Stimulated activated CD8-positive, alpha-beta memory T cell treated with anti-CD3 and anti-CD28 coated beads, Interleukin-15, amount 100 ng/mL, for 1 hour (primary cell): ENCODE measurements at regions not wholly inside any gene's neighbourhood (a gene's known extent, or its start where the extent isn't known, plus 50 kb on each side); places are given as distances from the start of the nearest gene placed in this dataset.
"Not testable (repeated sequence)": the region's sequence is repeated elsewhere in the genome, so short reads cannot be mapped to it uniquely, and the experiment has no call there.

Experiments
- DNase-seq: peaks from one replicate; pipeline ENCODE4 v3.0.0-alpha.2; 2020; ENCODE audit warnings: low read depth

DNA sequence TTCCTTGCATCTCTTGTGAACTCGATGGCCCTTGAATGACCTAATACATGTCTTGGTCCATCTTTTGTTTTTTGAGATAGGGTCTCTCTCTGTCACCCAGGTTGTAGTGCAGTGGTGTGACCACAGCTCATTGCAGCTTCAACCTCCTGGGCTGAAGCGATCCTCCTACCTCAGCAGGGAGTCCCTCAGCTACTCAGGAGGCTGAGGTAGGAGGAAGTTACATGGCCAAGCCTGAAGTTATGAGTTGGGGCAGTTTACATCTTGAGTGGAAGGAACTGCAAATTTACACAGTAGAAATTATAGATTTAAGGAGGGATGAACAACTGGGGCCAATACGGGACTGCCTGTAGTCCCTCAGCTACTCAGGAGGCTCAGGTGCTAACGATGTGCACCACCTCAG lies 97.2 kb upstream of the METTL14 start:
- no peak for DNase-seq

DNA sequence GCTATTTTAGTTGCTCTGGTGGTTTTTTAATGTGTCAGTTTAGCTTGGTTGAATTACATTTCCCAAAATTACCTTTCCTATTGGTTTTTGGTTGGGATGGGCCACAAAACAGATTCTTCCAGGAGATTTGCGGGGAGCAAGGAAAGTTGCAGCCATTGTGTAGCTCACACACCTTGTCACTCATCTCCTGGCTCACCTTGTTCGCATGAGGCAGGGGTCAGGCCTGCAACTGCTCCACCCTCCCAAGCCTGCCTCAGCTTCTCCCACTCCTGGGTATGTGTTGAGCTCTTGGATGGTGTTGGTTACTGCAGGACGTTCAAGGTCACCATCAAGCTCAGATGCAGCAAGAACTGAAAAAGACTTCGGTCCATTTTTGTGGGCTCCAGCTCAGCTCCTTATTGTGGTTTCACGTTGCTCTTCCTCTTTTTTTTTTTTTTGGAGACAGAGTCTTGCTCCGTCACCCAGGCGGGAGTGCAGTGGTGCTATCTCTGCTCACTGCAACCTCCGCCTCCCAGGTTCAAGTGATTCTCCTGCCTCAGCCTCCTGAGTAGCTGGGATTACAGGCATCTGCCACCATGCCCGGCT lies 95.6 kb upstream of the METTL14 start:
- no peak for DNase-seq

DNA sequence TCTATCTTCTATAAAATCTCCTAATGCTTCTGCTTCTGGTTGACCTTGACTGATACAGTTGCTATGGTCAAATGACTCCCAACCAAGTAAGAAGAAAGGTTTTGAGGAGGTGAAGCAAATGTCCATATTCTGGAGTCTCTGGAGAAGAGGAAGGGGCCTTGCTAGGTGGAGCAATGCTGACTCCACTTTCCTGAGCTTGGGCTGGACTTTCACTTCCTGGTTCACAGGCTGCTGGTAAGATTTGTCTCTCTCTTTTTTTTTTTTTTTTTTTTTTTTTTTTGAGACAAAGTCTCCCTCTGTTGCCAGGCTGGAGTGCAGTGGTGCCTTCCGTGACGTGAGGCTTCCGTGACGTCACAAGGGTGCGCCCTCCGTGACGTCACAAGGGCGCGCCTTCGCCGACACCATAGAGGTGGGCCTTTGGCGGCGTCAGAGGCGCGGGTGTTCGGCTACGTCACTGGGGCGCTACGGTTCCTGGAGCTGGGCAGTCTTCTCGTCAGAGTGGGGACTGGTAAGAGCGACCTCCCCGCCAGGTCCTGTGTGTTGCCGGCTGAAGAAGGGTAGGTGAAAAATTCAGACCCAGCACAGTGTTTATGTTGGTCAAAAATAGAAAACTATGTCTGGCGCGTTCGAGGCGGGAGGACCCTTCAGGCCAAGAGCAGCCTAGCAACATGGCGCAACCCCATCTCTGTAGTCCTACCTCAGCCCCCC lies 93.7 kb upstream of the METTL14 start:
- peak; percentile 92 for DNase-seq

DNA sequence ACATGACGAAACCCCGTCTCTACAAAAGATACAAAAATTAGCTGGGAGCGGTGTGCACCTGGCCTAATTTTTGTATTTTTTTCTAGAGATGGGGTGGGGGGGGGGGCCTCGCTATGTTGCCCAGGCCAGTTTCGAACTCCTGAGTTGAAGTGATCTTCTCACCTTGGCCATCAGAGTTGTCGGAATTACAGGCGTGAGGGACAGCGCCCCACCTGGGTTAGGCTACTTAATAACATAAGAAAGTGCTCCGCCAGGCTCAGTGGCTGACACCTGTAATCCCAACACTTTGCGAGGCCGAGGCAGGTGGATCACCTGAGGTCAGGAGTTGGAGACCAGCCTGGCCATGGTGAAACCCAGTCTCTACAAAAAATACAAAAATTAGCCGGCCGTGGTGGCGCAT lies 92.9 kb upstream of the METTL14 start:
- DNase-seq = not testable (repeated sequence)

DNA sequence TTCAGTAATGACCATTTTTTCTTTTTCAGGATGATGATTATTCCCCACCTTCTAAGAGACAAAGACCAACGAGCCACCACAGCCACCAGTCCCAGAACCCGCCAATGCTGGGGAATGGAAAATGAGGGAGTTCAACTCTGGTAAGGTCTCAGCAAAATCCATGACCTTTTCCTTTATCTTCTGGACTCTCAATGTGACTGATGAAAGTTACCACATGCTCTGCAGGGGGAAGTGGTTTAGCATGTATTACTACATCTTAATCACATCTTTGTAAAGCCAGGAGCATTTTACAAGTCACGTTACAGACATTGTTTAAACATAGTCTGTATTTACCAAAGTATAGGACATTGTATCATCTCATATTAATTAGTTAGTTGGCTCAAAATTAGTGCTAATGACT lies 89.3 kb upstream of the METTL14 start:
- not testable (repeated sequence) for DNase-seq

DNA sequence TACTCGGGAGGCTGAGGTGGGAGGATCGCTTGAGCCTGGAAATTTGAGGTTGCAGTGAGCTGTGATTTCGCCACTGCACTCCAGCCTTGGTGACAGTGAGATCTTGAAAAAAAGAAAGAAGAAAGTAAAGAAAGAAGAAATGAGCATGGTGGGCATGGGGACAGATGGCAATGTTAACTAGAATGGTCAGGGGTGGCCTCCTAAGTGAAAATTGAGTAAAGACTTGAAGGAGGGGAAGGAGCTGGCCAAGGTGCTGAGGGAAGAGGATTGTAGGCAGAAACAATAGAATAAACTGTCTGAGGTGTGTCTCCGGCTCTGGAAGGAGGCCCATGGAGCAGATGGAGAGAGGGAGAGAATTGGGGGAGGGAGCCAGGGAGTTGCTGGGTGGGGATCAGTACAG lies 60.1 kb upstream of the METTL14 start:
- not testable (repeated sequence) for DNase-seq

DNA sequence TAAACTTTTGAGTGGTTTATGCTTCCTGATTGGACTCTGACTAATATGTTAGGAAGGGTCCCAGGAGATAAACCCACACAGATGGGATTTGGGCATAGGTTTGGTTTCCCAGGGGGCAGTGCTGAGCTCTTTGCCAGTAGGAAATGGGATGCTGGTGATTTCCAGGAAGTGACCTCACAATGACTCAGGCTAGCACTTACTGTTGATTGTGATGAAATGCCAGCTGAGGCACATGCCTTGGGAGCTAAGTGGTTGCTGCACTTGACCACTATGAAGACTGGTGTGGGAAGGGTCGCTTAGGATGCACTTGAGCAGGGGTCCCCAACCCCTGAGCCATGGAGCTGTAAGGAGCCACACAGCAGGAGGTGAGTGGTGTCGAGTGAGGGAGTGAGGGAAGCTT lies 55.5 kb upstream of the METTL14 start:
- DNase-seq = not testable (repeated sequence)

DNA sequence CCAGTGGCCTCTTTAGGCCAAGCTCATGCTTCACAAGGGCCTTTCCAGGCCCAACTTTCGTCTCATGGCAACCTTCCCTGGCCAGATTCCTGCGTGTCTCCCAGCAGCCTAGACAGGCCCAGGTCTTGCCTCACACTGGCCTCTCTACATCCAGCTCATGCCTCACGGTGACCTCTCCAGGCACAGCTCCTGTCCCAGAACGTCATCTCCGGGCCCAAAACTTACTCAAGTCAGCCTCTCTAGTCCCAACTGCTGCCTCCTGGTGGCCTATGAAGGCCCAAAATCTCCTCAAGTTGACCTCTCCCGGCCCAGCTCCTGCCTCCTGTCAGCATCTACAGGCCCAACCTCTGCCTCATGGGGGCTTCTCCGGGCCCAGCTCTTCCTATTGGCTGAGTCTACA lies 54.3 kb upstream of the METTL14 start:
- DNase-seq = not testable (repeated sequence)

DNA sequence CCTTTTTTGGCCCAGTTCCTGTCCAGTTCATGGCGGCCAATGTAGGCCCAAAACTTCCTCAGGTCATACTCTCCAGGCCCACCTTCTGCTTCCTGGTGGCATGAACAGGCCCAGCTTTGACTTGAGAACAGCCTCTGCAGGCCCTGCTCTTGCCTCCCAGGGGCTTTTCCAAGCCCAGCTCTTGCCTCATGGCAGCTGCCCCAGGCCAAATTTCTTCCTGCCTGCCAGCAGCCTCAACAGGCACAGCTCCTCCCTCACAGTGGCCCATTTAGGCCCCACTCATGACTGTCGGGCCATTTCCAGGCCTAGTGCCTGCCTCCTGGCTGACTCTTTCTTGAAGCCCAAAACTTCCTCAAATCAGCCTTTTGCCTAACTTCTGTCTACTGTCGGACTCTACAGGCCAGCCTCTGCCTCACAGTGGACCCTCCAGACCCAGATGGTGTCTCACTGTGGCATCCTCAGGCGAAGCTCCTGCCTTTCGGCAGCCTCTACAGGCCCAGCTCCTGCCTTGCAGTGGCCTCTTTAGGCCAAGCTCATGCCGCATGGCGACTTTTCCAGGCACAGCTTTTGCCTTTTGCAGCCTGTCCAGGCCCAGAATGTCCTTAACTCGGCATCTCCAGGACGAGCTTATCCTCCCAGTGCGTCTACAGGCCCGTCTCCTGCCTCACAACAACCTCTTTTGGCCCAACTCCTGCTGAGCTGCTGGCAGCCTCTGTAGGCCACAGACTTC lies 53.7 kb upstream of the METTL14 start:
- DNase-seq = not testable (repeated sequence)

DNA sequence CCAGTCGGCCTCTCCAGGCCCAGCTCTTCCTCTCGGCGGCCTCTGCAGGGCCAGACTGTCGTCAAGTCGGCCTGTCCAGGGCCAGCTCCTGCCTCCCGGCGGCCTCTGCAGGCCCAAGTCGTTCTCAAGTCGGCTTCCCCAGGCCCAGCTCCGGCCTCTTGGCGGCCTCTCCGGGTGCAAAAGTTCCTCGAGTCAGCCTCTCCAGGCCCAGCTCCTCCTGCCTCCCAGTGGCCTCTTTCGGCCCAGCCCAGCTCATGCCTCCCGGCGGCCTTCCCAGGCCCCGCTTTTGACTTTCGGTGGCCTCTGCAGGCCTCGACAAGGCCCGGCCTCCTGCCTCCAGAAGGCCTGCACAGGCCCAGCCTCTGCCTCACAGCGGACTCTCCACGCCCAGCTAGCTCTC lies 51.7 kb upstream of the METTL14 start:
- DNase-seq = not testable (repeated sequence)

DNA sequence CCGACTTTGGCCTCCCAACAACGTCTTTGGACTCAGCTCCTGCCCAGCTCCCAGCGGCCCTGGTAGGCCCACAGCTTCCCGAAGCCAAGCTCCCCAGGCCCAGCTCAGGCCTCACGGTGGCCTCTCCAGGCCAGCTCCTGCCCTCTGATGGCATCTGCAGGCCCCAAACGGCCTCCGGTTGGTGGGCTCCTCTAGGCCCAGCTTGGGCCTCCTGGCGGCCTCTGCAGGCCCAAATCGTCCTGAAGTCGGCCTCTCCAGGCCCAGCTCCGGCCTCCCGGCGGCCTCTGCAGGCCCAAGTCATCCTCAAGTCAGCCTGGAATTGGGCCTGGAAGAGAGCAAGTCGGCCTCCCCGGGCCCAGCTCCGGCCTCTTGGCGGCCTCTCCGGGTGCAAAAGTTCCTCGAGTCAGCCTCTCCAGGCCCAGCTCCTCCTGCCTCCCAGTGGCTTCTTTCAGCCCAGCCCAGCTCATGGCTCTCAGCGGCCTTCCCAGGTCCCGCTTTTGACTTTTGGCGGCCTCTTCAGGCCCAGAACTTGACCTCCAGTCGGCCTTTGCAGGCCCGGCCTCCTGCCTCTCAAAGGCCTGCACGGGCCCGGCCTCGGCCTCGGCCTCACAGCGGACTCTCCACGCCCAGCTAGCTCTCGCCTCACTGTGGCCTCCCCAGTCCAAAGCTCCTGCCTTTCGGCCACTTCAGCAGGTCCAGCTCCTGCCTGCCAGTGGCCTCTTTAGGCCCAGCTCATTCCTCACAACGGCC lies 50.9 kb upstream of the METTL14 start:
- DNase-seq = not testable (repeated sequence)
